ENCODE measurements at regions not wholly inside any gene's neighbourhood (a gene's known extent, or its start where the extent isn't known, plus 50 kb on each side); places are given as distances from the start of the nearest gene placed in this dataset.
"Not testable (repeated sequence)": the region's sequence is repeated elsewhere in the genome, so short reads cannot be mapped to it uniquely, and the experiment has no call there.

DNA sequence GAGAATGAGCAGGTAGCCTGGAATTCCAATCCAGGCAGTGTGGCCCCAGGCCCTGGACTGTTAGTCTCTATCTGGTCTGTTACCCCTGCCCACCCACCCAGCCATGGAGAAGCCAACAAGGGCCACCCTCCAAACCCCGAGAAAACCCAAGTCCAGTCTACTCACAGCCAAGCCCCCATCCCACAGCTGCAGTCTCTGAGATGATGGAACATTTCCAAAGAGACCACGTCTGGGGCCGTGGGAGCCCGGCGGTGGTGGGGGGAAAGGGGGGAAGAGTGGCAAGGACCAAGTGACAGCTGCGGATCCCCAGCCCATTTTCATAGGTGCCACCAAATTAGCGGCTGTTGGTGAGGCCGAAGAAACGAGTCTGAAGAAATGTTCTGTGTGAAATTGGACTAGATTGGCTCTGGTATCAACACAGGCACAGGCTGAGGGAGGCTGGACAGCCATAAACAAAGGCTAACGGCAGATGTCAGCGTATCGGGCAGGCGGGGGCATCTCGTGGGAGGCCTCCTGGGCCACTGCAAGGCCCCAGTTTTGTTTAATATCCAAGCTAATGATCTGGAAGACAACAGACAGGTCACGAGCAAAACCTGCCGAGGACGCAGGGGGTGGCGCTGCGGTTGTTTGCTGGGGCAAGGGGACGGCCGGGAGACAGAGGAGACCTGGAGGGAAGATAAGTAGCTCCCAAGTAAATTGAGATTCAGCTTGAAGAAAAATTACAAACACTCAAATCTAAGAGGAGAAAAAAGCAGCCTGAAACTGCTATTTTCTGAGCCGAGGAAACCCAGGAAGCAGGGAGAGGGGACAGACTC lies 53.4 kb downstream of the RBFOX3 start:
- no peaks in the 10 kb centered on the region for H3K4me1 ChIP-seq
- H3K4me3 ChIP-seq (ENCODE audit: low read depth, low read length): no peak overlapping the region
- no peak overlapping the region for H3K27ac Mint-ChIP-seq (ENCODE audit: unreplicated experiment)
- DNase-seq: no peak
- ChIA-PET CTCF (interaction anchor here (0.5 to 0.6 kb wide), 2 partner anchors 35 to 151 kb away, joined by 4 read pairs; no protein-coding TSS in a partner anchor), POLR2A (no interaction called here)
- H3K36me3 ChIP-seq (ENCODE audit: control insufficient read depth, insufficient read depth, low read length): no peaks in the 10 kb centered on the region
- BruUV-seq (replicated peaks): no TSS peak
- H3K4me1 Mint-ChIP-seq (ENCODE audit: low read depth, unreplicated experiment): no peaks in the 10 kb centered on the region
- intact Hi-C loops (cut with micrococcal nuclease; ENCODE audit: unreplicated experiment): no loop called here
- TF ChIP-seq, protein P1, sequence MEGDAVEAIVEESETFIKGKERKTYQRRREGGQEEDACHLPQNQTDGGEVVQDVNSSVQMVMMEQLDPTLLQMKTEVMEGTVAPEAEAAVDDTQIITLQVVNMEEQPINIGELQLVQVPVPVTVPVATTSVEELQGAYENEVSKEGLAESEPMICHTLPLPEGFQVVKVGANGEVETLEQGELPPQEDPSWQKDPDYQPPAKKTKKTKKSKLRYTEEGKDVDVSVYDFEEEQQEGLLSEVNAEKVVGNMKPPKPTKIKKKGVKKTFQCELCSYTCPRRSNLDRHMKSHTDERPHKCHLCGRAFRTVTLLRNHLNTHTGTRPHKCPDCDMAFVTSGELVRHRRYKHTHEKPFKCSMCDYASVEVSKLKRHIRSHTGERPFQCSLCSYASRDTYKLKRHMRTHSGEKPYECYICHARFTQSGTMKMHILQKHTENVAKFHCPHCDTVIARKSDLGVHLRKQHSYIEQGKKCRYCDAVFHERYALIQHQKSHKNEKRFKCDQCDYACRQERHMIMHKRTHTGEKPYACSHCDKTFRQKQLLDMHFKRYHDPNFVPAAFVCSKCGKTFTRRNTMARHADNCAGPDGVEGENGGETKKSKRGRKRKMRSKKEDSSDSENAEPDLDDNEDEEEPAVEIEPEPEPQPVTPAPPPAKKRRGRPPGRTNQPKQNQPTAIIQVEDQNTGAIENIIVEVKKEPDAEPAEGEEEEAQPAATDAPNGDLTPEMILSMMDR (IDR thresholded peaks at IDR 0.05; ENCODE audit: insufficient read depth in 1 of 2, low read depth in 1 of 2, low read length in 1 of 2, severe bottlenecking in 1 of 2, unreplicated experiment in 1 of 2): no peak
- H3K4me3 Mint-ChIP-seq (ENCODE audit: unreplicated experiment): no peak overlapping the region
- no peaks in the 10 kb centered on the region for H3K36me3 Mint-ChIP-seq (ENCODE audit: insufficient read depth, unreplicated experiment)
- peaks cover 15% of the 10 kb centered on the region for H3K9me3 ChIP-seq
- no peaks in the 10 kb centered on the region; the same call in 1 of the 2 replicates for H3K27me3 ChIP-seq (replicated peaks; ENCODE audit: control insufficient read depth, insufficient read depth, low read length)
- peaks cover 16% of the 10 kb centered on the region for H3K27me3 Mint-ChIP-seq (ENCODE audit: insufficient read depth, unreplicated experiment)
- peaks cover 12% of the 10 kb centered on the region for H3K9me3 Mint-ChIP-seq (ENCODE audit: unreplicated experiment)

DNA sequence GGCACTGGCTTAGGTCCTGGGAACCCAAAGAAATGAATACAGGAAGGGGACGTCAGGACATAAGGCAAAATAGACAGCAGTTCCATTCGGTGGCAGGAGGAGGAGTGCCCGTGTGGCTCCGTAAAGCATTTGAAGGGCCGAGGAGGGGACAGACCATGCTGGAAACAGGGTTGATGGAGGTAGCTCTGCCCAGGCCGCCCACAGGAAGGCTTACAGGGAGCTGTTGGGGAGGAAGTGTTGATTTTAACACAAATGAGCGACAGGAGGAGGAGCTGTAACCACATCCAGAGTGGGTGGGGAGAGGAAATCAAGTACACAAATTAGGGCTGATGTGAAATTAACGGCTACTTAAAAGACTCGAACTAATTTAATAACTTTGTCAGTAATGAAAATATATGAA lies 54.6 kb downstream of the RBFOX3 start:
- Mint-ChIP-seq H3K4me1 (ENCODE audit: low read depth, unreplicated experiment) (no peaks in the 10 kb centered on the region), H3K4me3 (ENCODE audit: unreplicated experiment) (no peak overlapping the region), H3K27me3 (ENCODE audit: insufficient read depth, unreplicated experiment) (peaks cover 16% of the 10 kb centered on the region), H3K9me3 (ENCODE audit: unreplicated experiment) (peaks cover 12% of the 10 kb centered on the region), H3K27ac (ENCODE audit: unreplicated experiment) (no peak overlapping the region), H3K36me3 (ENCODE audit: insufficient read depth, unreplicated experiment) (no peaks in the 10 kb centered on the region)
- POLR2A ChIA-PET: no interaction called here
- Histone ChIP-seq H3K9me3 (peaks cover 15% of the 10 kb centered on the region), H3K4me3 (ENCODE audit: low read depth, low read length) (no peak overlapping the region), H3K36me3 (ENCODE audit: control insufficient read depth, insufficient read depth, low read length) (no peaks in the 10 kb centered on the region), H3K27me3 (replicated peaks; ENCODE audit: control insufficient read depth, insufficient read depth, low read length) (no peaks in the 10 kb centered on the region; the same call in 1 of the 2 replicates), H3K4me1 (no peaks in the 10 kb centered on the region)
- DNase-seq: no peak
- CTCF ChIA-PET: no interaction called here
- TF ChIP-seq, protein P1 (IDR thresholded peaks at IDR 0.05; ENCODE audit: insufficient read depth in 1 of 2, low read depth in 1 of 2, low read length in 1 of 2, severe bottlenecking in 1 of 2, unreplicated experiment in 1 of 2): no peak
- intact Hi-C loops (cut with micrococcal nuclease; ENCODE audit: unreplicated experiment): no loop called here
- no TSS peak for BruUV-seq (replicated peaks)

DNA sequence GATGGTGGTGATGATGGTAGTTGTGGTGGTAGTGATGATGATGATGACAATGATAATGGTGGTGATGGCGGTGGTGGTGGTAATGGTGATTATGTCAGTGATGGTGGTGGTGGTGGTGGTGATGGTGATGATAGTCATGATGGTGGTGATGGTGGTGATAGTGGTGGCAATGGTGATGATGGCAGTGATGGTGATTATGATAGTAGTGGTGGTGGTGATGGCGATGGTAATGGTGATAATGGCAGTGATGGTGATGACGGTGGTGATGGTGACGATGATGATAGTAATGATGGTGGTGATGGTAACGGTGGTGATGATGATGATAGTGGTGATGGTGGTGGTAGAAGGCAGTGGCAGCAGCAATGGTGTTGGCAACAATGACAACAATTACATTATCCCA lies 55.3 kb downstream of the RBFOX3 start:
- Mint-ChIP-seq H3K4me3 (ENCODE audit: unreplicated experiment) (no peak overlapping the region), H3K9me3 (ENCODE audit: unreplicated experiment) (peaks cover 12% of the 10 kb centered on the region), H3K27me3 (ENCODE audit: insufficient read depth, unreplicated experiment) (peaks cover 16% of the 10 kb centered on the region), H3K36me3 (ENCODE audit: insufficient read depth, unreplicated experiment) (no peaks in the 10 kb centered on the region), H3K4me1 (ENCODE audit: low read depth, unreplicated experiment) (no peaks in the 10 kb centered on the region), H3K27ac (ENCODE audit: unreplicated experiment) (no peak overlapping the region)
- Histone ChIP-seq H3K9me3 (peaks cover 15% of the 10 kb centered on the region), H3K4me1 (no peaks in the 10 kb centered on the region), H3K36me3 (ENCODE audit: control insufficient read depth, insufficient read depth, low read length) (no peaks in the 10 kb centered on the region), H3K27me3 (replicated peaks; ENCODE audit: control insufficient read depth, insufficient read depth, low read length) (no peaks in the 10 kb centered on the region), H3K4me3 (ENCODE audit: low read depth, low read length) (no peak overlapping the region)
- no TSS peak for BruUV-seq (replicated peaks)
- POLR2A ChIA-PET: no interaction called here
- intact Hi-C loops (cut with micrococcal nuclease; ENCODE audit: unreplicated experiment): no loop called here
- TF ChIP-seq, protein P1 (IDR thresholded peaks at IDR 0.05; ENCODE audit: insufficient read depth in 1 of 2, low read depth in 1 of 2, low read length in 1 of 2, severe bottlenecking in 1 of 2, unreplicated experiment in 1 of 2): no peak
- no peak for DNase-seq
- CTCF ChIA-PET: interaction anchor here (0.6 kb wide), 1 partner anchor 285 kb away, joined by 4 read pairs; no protein-coding TSS in a partner anchor

DNA sequence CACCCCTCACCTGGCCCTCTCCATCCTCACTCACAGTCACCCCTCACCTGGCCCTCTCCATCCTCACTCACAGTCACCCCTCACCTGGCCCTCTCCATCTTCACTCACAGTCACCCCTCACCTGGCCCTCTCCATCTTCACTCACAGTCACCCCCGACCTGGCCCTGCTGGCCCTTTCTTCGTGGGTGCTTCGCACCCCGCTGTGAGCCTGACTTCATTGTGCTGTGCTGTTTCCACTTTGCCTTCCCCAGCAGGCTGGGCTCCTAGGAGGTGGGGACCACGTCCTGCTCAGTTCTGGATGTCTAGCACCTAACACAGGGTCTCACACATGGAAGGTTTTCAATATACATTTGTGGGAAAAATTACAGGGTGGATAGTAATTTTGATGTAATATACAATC lies 56.5 kb downstream of the RBFOX3 start:
- H3K4me1 Mint-ChIP-seq (ENCODE audit: low read depth, unreplicated experiment); POLR2A ChIA-PET; H3K27me3 ChIP-seq (replicated peaks; ENCODE audit: control insufficient read depth, insufficient read depth, low read length); H3K4me1 ChIP-seq; intact Hi-C loops (cut with micrococcal nuclease; ENCODE audit: unreplicated experiment); H3K4me3 Mint-ChIP-seq (ENCODE audit: unreplicated experiment); H3K4me3 ChIP-seq (ENCODE audit: low read depth, low read length); H3K27ac Mint-ChIP-seq (ENCODE audit: unreplicated experiment); BruUV-seq (replicated peaks); CTCF ChIA-PET; H3K36me3 Mint-ChIP-seq (ENCODE audit: insufficient read depth, unreplicated experiment); DNase-seq; H3K36me3 ChIP-seq (ENCODE audit: control insufficient read depth, insufficient read depth, low read length): not testable (repeated sequence)
- H3K9me3 ChIP-seq: peaks cover 15% of the 10 kb centered on the region
- H3K27me3 Mint-ChIP-seq (ENCODE audit: insufficient read depth, unreplicated experiment): peaks cover 17% of the 10 kb centered on the region
- H3K9me3 Mint-ChIP-seq (ENCODE audit: unreplicated experiment): peaks cover 12% of the 10 kb centered on the region

Measured in Caco-2 (cell line).